Neural cell (in vitro differentiated cells): ENCODE measurements at regions not wholly inside any gene's neighbourhood (a gene's known extent, or its start where the extent isn't known, plus 50 kb on each side); places are given as distances from the start of the nearest gene placed in this dataset.

Experiments used
- H2AFZ ChIP-seq: fragments of 200-600, 300-800 bp; sonication (generic), shearing (Covaris generic); 2 replicates; pipeline ENCODE4 v1.6.0; 2014; ENCODE audit warnings: low read depth, mild to moderate bottlenecking, antibody characterized with exemption, low read length, moderate library complexity
- H3F3A ChIP-seq: fragments of 200-600 bp; shearing (Covaris generic); 2 replicates; pipeline ENCODE4 v1.6.1; 2016; ENCODE audit warnings: mild to moderate bottlenecking, moderate library complexity, mixed read lengths, antibody characterized with exemption, low read length; ENCODE audit not compliant: insufficient read depth, poor library complexity, severe bottlenecking
- H3K27ac ChIP-seq: fragments of 200-600, 300-800 bp; sonication (generic), shearing (Covaris generic); 2 replicates; pipeline ENCODE4 v1.5.1; 2014; ENCODE audit warnings: mild to moderate bottlenecking, low read length, moderate library complexity
- H3K27me3 ChIP-seq: fragments of 300-800, 200-600 bp; sonication (generic), shearing (Covaris generic); 2 replicates; pipeline ENCODE4 v1.6.0; 2014; ENCODE audit warnings: mild to moderate bottlenecking, low read depth, low read length, moderate library complexity; ENCODE audit not compliant: insufficient read depth
- H3K36me3 ChIP-seq: fragments of 300-800, 200-600 bp; sonication (generic), shearing (Covaris generic); 2 replicates; pipeline ENCODE4 v1.5.1; 2014; ENCODE audit warnings: mild to moderate bottlenecking, antibody characterized with exemption, low read length, moderate library complexity; ENCODE audit not compliant: insufficient read depth
- H3K4me2 ChIP-seq: fragments of 300-800, 200-600 bp; sonication (generic), shearing (Covaris generic); 2 replicates; pipeline ENCODE4 v1.6.0; 2014; ENCODE audit warnings: mild to moderate bottlenecking, low read length
- H3K4me3 ChIP-seq: fragments of 300-800, 200-600 bp; sonication (generic), shearing (Covaris generic); 2 replicates; pipeline ENCODE4 v1.5.1; 2014; ENCODE audit warnings: mild to moderate bottlenecking, low read length, moderate library complexity
- H3K79me2 ChIP-seq: fragments of 200-600 bp; shearing (Covaris generic); replicated peaks from 2 replicates; pipeline ENCODE4 v1.6.0; 2014; ENCODE audit warnings: mild to moderate bottlenecking, low read length, moderate library complexity; ENCODE audit not compliant: insufficient read depth
- H3K9ac ChIP-seq: fragments of 300-800, 200-600 bp; sonication (generic), shearing (Covaris generic); 2 replicates; pipeline ENCODE4 v1.6.1; 2016; ENCODE audit warnings: mild to moderate bottlenecking, low read length, mixed read lengths
- H3K9me2 ChIP-seq: fragments of 200-600 bp; shearing (Covaris generic); 2 replicates; pipeline ENCODE4 v1.6.1; 2016; ENCODE audit warnings: mild to moderate bottlenecking, low read length, mixed read lengths; ENCODE audit not compliant: insufficient read depth
- H3K9me3 ChIP-seq: fragments of 200-600, 300-800 bp; sonication (generic), shearing (Covaris generic); 2 replicates; pipeline ENCODE4 v1.6.1; 2016; ENCODE audit warnings: mild to moderate bottlenecking, mixed run types, low read length, moderate library complexity, mixed read lengths
- H4K20me1 ChIP-seq: fragments of 200-600 bp; shearing (Covaris generic); 2 replicates; pipeline ENCODE4 v1.6.1; 2016; ENCODE audit warnings: mild to moderate bottlenecking, mixed run types; ENCODE audit not compliant: insufficient read depth
- CTCF ChIP-seq: fragments of 450-650 bp; IDR thresholded peaks from 2 replicates; pipeline ENCODE4 v1.5.1; 2014; ENCODE audit warnings: antibody characterized with exemption, mild to moderate bottlenecking, moderate library complexity; ENCODE audit not compliant: poor library complexity, severe bottlenecking
- EP300 ChIP-seq: fragments of 450-650 bp; conservative IDR thresholded peaks from 2 replicates; pipeline ENCODE4 v1.6.1; 2014; ENCODE audit warnings: antibody characterized with exemption, mild to moderate bottlenecking, moderate library complexity; ENCODE audit not compliant: poor library complexity, severe bottlenecking
- EZH2 ChIP-seq: fragments of 200-600, 300-800 bp; shearing (Covaris generic), sonication (generic); IDR thresholded peaks from 2 replicates; pipeline ENCODE4 v1.6.1; 2014; ENCODE audit warnings: antibody characterized with exemption, low read length, borderline replicate concordance, mild to moderate bottlenecking; ENCODE audit not compliant: insufficient read depth, poor library complexity, severe bottlenecking
- MXI1 ChIP-seq: fragments of 450-650 bp; conservative IDR thresholded peaks from 2 replicates; pipeline ENCODE4 v1.6.1; 2014; ENCODE audit warnings: antibody characterized with exemption, mild to moderate bottlenecking; ENCODE audit not compliant: poor library complexity, severe bottlenecking
- POLR2AphosphoS5 ChIP-seq: IDR thresholded peaks from 2 replicates; pipeline ENCODE4 v1.6.1; 2012
- RAD21 ChIP-seq: fragments of 450-650 bp; conservative IDR thresholded peaks from 2 replicates; pipeline ENCODE4 v1.6.1; 2014; ENCODE audit warnings: antibody characterized with exemption, mild to moderate bottlenecking, moderate library complexity
- REST ChIP-seq: IDR thresholded peaks from 2 replicates; pipeline ENCODE4 v1.6.1; 2012; ENCODE audit warnings: borderline replicate concordance
- SMC3 ChIP-seq: fragments of 450-650 bp; conservative IDR thresholded peaks from 2 replicates; pipeline ENCODE4 v1.6.1; 2014; ENCODE audit warnings: antibody characterized with exemption, mild to moderate bottlenecking, moderate library complexity; ENCODE audit not compliant: poor library complexity
- TAF1 ChIP-seq: IDR thresholded peaks from 2 replicates; pipeline ENCODE4 v1.6.1; 2012; ENCODE audit warnings: low read depth

- Histone ChIP-seq H3K9ac (no peak overlapping the region), H3K9me2 (no peaks in the 10 kb centered on the region), H2AFZ (no peak overlapping the region), H3K4me2 (no peak overlapping the region), H4K20me1 (no peaks in the 10 kb centered on the region), H3K27ac (no peak overlapping the region), H3K36me3 (no peaks in the 10 kb centered on the region), H3K9me3 (no peaks in the 10 kb centered on the region), H3K79me2 (no peaks in the 10 kb centered on the region), H3F3A (no peaks in the 10 kb centered on the region), H3K4me3 (no peak overlapping the region), H3K27me3 (no peaks in the 10 kb centered on the region)
- TF ChIP-seq TAF1 (no peak), CTCF (no peak), POLR2AphosphoS5 (no peak), MXI1 (no peak), REST (no peak), SMC3 (no peak), EZH2 (no peak), EP300 (no peak), RAD21 (no peak)
Observed at GRCh38 chr5:113719549-113719948, 206.1 kb downstream of the YTHDC2 start.

GRCh38 chr5:113721171-113721570 is 207.7 kb downstream of the YTHDC2 start:
- Histone ChIP-seq H2AFZ (no peak overlapping the region), H3K4me2 (no peak overlapping the region), H3K79me2 (no peaks in the 10 kb centered on the region), H3K27ac (no peak overlapping the region), H3F3A (no peaks in the 10 kb centered on the region), H3K36me3 (no peaks in the 10 kb centered on the region), H3K9ac (no peak overlapping the region), H3K27me3 (no peaks in the 10 kb centered on the region), H3K9me3 (no peaks in the 10 kb centered on the region), H4K20me1 (no peaks in the 10 kb centered on the region), H3K4me3 (no peak overlapping the region), H3K9me2 (no peaks in the 10 kb centered on the region)
- TF ChIP-seq REST (no peak), EZH2 (no peak), CTCF (no peak), TAF1 (no peak), POLR2AphosphoS5 (no peak), RAD21 (no peak), MXI1 (no peak), EP300 (no peak), SMC3 (no peak)
